RWPE1 (cell line): ENCODE measurements at regions not wholly inside any gene's neighbourhood (a gene's known extent, or its start where the extent isn't known, plus 50 kb on each side); places are given as distances from the start of the nearest gene placed in this dataset.

Experiments
- CTCF ChIA-PET: fragments of 350-600 bp; sonication (Branson Sonifier 250); formaldehyde crosslinking; extraction: SDS; loops from one replicate; lab custom pipeline; 2021; lab: Yijun Ruan, JAX
- POLR2A ChIA-PET: fragments of 400-600 bp; formaldehyde crosslinking; extraction: SDS; loops from one replicate; lab custom pipeline; 2020; ENCODE audit warnings: antibody characterized with exemption; ENCODE audit not compliant: low non-redundant PET; lab: Yijun Ruan, JAX
- DNase-seq: peaks from one replicate; pipeline ENCODE4 v3.0.0; 2012; ENCODE audit warnings: low spot score
- H3K27ac ChIP-seq: fragments of 450-650 bp; 2 replicates; pipeline ENCODE4 v1.5.1; 2017
- TF ChIP-seq, protein P1 (sequence below): fragments of 450-650 bp; conservative IDR thresholded peaks from 2 replicates; pipeline ENCODE4 v1.5.1; 2017; ENCODE audit warnings: low read depth, mild to moderate bottlenecking

GRCh38 chr12:118581371-118581770 lies 205.0 kb downstream of the SUDS3 start:
- TF ChIP-seq, protein P1, sequence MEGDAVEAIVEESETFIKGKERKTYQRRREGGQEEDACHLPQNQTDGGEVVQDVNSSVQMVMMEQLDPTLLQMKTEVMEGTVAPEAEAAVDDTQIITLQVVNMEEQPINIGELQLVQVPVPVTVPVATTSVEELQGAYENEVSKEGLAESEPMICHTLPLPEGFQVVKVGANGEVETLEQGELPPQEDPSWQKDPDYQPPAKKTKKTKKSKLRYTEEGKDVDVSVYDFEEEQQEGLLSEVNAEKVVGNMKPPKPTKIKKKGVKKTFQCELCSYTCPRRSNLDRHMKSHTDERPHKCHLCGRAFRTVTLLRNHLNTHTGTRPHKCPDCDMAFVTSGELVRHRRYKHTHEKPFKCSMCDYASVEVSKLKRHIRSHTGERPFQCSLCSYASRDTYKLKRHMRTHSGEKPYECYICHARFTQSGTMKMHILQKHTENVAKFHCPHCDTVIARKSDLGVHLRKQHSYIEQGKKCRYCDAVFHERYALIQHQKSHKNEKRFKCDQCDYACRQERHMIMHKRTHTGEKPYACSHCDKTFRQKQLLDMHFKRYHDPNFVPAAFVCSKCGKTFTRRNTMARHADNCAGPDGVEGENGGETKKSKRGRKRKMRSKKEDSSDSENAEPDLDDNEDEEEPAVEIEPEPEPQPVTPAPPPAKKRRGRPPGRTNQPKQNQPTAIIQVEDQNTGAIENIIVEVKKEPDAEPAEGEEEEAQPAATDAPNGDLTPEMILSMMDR: no peak
- H3K27ac ChIP-seq: no peak overlapping the region
- no peak for DNase-seq
- ChIA-PET POLR2A (no interaction called here), CTCF (no interaction called here)

GRCh38 chr12:118582863-118583262 lies 206.5 kb downstream of the SUDS3 start:
- TF ChIP-seq, protein P1: no peak
- H3K27ac ChIP-seq: no peak overlapping the region
- ChIA-PET CTCF (no interaction called here), POLR2A (no interaction called here)
- no peak for DNase-seq

- ChIA-PET CTCF (no interaction called here), POLR2A (no interaction called here)
- H3K27ac ChIP-seq: no peak overlapping the region
- TF ChIP-seq, protein P1: no peak
- no peak for DNase-seq
Measured at GRCh38 chr12:118586433-118586832, 210.1 kb downstream of the SUDS3 start.

GRCh38 chr12:118589162-118589561 lies 212.8 kb downstream of the SUDS3 start:
- DNase-seq: no peak
- ChIA-PET CTCF (no interaction called here), POLR2A (no interaction called here)
- TF ChIP-seq, protein P1: no peak
- H3K27ac ChIP-seq: no peak overlapping the region

- CTCF ChIA-PET: no interaction called here
- POLR2A ChIA-PET: no interaction called here
- TF ChIP-seq, protein P1: no peak
Measured at GRCh38 chr12:118590406-118591150, 214.2 kb downstream of the SUDS3 start.

GRCh38 chr12:118603610-118604361 lies 227.4 kb downstream of the SUDS3 start:
- H3K27ac ChIP-seq: no peak overlapping the region
- TF ChIP-seq, protein P1: no peak
- ChIA-PET CTCF (no interaction called here), POLR2A (no interaction called here)
- no peak for DNase-seq

More at GRCh38 chr12:118590406-118591150, 214.2 kb downstream of the SUDS3 start:
- no peak for DNase-seq
- no peak overlapping the region for H3K27ac ChIP-seq
